ENCODE measurements at regions not wholly inside any gene's neighbourhood (a gene's known extent, or its start where the extent isn't known, plus 50 kb on each side); places are given as distances from the start of the nearest gene placed in this dataset.

DNA sequence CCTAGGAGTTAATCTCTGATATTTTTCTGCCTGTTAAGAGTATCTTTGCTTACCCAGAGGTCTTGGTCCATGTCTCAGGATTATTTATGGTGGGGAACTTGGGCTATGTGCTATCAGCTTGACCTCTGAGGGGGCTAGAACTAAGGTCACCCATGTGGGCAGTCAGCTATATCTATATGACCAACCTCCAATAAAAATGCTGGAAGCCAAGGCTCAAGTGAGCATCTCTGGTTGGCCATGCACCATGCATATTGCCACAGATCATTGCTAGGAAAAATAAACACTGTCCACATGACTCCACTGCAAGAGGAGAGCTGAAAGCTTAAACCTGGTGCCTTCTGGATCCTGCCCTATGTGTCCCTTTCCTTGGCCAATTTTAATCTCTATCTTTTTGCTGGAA is 196.5 kb upstream of the SLC7A11 start:
- TF ChIP-seq CTCF (IDR thresholded peaks at IDR 0.05): no peak
- no peak for TF ChIP-seq POLR2A (IDR thresholded peaks at IDR 0.05)
